ENCODE measurements at regions not wholly inside any gene's neighbourhood (a gene's known extent, or its start where the extent isn't known, plus 50 kb on each side); places are given as distances from the start of the nearest gene placed in this dataset.

DNA sequence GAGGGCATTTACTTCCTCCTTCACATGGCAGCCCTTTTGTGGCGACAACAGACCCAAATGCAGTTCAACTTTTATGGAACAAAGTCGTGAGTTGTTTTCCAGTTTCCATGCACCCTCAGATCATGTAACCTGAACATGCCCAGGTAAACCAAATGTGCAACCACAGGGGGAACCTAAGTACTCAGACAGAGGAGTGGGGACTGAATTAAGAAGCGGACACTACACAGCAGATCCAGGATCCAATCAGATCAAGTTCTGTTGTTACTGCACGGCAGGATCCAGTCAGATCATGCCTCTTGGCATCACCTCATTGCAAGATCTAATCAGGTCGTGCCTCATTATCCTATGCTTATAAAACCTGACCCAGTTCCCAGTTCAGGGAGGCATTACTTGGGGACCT, 115.7 kb downstream of the MATN1 start:
- DNase-seq, result no peak

GRCh38 chr1:30606166-30606565, 117.2 kb downstream of the MATN1 start:
- DNase-seq, result no peak

DNA sequence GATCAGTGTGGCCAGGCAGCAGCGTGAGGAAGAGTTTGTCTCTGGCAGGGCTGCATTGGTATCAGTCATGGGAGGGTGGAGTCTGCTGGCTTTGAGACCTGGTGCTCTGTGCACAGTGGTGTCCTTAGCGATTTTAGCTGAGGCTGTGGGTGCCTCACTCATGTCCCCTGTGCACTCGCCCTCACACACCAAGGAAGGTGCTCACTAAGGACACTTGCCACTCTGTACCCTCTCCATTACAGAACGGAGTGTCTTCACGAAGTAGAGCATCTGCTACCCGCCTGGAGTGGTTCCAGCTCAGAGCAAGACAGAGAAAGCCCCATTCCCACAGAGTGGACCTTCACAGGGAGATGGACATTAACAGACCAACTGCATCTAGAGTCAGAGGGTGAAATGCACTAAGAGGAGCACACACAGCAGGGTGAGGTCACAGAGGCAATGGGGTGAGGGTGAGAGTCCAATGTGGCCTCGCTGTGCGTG, 117.9 kb downstream of the MATN1 start:
- DNase-seq, result no peak

GRCh38 chr1:30604801-30605440, 118.5 kb downstream of the MATN1 start:
- no peak for DNase-seq

DNA sequence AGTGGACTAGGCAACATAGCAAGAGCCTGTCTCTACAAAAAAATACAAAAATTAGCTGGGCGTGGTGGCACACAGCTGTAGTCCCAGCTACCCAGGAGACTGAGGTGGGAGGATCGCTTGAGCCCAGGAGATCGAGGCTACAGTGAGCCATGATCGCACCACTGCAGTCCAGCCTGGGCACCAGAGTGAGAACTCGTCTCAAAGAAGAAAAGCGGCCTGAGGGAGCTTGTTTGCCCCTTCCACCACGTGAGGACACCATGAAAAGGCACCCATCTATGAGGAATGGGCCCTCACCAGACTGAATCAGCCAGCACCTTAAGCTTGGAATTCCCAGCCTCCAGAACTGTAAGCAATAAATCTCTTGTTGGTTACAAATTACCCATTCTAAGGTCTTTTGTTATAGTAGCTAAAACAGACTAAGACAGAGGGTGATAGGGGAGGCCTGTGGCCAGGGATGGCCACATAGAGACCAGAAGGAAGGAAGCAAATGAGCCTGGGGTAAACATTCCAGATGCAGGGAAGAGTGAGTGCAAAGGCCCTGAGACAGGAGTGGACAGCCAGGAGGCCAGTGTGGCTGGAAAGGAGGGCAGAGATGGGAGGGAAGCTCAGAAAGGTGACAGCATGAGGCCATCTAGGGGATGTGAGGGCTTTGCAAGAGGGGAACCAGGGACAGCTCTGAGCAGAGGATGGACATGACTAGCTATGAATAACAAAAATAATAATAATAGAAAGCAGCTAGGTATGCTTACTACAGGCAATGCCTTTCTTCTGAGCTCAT, 120.1 kb downstream of the MATN1 start:
- no peak for DNase-seq

GRCh38 chr1:30601316-30602085, 121.9 kb downstream of the MATN1 start:
- DNase-seq, result no peak

DNA sequence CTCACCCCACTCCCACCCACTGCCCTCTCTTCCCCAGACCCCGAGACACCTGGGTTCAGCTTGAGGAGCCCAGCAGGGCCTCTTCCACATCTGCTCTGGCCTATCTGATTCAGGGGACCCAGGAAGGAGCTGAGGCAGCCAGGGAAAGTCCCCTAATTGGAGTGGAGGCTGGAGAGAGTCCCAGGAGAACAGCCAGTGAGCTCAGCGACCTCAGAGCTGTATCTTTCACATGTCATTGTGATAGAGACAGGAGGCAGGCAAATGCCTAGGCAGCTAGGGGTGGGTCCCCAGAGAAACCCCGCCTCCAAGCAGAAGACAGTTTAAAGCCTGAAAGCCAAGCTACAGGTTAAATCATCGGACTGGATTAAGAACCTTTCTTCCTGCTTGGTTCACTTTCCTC, 122.7 kb downstream of the MATN1 start:
- DNase-seq, result no peak

DNA sequence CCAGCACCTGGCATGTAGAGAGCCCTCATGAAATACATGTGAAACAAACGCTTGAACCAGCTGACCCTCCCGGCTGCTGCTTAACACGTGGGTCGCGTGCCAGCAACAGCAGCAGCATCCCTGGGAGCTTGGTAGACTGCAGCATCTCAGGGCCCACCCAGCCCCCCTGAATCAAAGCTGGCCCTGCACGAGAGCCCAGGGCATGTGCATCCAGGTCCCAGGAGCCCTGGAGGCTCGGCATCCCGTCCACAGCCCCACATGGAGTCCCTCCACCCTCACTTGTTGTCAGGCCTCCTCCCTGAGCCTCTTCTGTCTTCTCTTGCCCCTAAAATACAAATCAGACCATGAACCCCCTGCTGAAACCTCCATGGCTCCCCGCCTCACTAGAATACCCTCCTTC, 123.1 kb downstream of the MATN1 start:
- no peak for DNase-seq

GRCh38 chr1:30599721-30600120, 123.7 kb downstream of the MATN1 start:
- no peak for DNase-seq

GRCh38 chr1:30598571-30599114, 124.7 kb downstream of the MATN1 start:
- DNase-seq, result no peak

DNA sequence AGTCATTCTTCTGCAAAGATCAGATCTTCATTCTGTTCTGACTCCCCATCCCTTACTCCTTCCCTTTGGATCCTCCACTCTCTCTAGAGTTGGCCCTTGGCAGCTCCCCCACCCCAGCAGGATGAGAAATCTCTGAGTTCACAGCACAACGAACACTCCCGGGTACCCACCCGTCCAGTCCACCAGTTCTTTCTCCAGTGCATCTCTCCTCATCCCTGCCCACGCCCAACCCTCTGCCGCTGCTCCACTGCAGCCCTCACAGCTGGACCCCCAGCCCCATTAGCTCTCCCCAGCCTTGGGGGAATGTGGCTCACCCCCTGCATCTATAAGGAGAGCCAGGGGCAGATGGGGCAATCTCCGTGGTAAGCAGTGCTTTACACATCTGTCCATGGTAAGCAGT, 125.7 kb downstream of the MATN1 start:
- DNase-seq, result no peak

DNA sequence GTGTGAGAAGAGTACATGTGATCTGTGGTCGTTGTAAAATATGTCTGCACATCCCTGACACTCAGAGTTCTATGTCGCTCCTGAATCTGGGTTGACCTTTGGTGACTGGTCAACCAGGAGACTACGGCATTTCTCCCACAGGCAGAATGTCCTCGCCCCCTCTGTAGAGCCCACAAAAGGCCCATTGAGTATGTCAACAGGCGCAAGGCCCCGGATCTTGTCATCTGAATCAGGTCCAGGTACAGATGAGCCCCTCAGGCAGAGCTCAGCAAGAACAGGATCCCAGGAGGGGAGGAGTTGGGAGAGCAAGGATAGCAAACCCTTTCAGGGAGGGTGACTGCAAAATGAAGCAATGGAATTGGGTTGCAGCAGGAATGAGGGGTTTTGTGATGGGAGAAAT, 126.5 kb downstream of the MATN1 start:
- no peak for DNase-seq

- no peak for DNase-seq
These were observed 126.9 kb downstream of the MATN1 start for GRCh38 chr1:30596470-30596869.

DNA sequence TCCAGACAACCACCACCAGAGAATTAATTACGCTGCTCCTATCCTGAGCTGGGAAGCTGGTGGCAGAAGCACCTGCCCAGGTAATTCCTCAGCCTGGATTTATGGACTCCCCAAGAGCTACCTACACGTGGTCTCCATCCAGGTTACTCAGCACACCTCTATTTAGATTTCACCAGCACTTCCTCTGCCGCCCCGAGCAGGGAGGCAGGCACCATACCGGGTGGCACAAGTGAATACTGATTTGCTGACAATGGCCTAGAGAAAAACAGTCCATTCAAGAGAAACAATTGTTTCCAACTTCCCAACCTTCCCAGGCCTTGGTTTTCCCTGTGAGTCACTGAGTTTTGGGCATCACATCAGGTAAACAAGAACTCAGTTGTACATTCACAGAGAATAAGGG, 134.3 kb downstream of the MATN1 start:
- DNase-seq, result no peak

GRCh38 chr1:30588311-30589073, 134.9 kb downstream of the MATN1 start:
- DNase-seq, result no peak

GRCh38 chr1:30586671-30587070, 136.7 kb downstream of the MATN1 start:
- DNase-seq, result no peak

DNA sequence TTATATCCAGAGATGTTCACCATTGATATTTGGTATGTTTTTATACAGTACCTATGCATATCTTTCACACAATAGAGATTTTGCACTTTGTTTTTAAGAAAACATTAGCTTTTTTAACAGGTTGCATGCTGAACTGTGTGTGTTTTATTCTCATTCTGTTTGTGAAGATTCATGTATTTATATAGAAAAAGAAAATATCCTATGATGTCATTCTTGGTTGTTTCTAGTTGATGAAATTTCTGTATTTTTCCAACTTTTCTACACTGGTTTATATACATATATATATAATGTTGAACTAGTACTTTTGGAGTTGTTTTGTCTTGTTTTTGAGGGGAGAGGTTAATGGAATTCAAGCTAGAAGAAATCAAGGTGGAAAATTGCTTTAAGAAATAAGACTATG, 143.8 kb downstream of the MATN1 start:
- no peak for DNase-seq

- DNase-seq, result no peak
These were observed 148.3 kb downstream of the MATN1 start for GRCh38 chr1:30575066-30575465.

- no peak for DNase-seq
These were observed 151.2 kb downstream of the MATN1 start for GRCh38 chr1:30572192-30572591.

DNA sequence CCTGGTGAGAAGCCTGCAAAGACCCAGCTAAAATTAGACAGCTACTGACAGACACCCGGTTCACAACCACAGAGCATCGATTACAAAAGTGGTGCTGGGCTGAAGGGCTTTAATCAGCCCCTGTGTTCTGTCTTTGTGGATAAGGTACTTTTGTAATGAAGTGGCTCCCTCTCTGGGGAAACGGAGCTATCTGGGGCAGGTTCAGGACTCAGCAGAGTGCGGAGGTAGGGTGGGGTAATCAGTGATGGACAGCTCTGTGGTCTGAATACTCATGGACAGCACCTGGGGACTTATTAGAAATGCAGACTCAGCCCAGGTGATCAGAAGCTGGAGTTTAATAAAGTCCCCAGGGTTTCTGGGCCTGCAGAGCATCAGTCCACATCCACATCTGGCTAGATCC, 152.0 kb downstream of the MATN1 start:
- DNase-seq, result no peak

- DNase-seq, result no peak
These were observed 154.0 kb downstream of the MATN1 start for GRCh38 chr1:30569384-30569783.

GRCh38 chr1:30562559-30562958, 160.8 kb downstream of the MATN1 start:
- DNase-seq, result no peak

DNA sequence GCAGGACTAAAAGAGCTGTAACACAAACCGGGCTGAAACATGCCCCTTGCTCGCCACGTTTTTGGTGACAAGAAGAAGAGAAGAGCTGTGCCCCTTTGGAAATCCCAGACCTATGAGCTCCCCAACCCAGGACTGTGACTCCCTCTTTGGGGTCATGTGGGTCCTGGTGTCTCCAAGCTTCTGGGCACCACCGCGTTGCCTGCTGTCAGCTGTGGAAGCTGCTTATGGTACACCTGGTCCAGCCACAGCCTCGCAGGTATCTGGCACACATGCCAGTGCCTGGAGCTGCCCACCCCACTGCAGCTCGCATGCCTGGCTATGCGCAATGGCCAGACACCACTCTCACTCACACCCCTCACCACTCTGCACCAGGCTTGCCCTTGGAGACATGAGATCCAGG, 171.8 kb downstream of the MATN1 start:
- DNase-seq, result no peak
